A673 (cell line): ENCODE measurements at regions not wholly inside any gene's neighbourhood (a gene's known extent, or its start where the extent isn't known, plus 50 kb on each side); places are given as distances from the start of the nearest gene placed in this dataset.

ENCODE experiments used
- BruUV-seq: library from RNA; stranded (reverse); fragments of 400-500 nt; replicated peaks from 2 replicates; lab custom pipeline; 2021; lab: Mats Ljungman, UMichigan
- CTCF ChIA-PET: fragments of 300-600 bp; sonication (Branson Sonifier 250); formaldehyde crosslinking; loops from one replicate; lab custom pipeline; 2022; ENCODE audit warnings: antibody characterized with exemption; lab: Charles Lee
- POLR2A ChIA-PET: fragments of 300-600 bp; sonication (Branson Sonifier 250); formaldehyde crosslinking; loops from one replicate; lab custom pipeline; 2022; ENCODE audit warnings: antibody characterized with exemption; ENCODE audit not compliant: low non-redundant PET; lab: Charles Lee
- DNase-seq: peaks from one replicate; pipeline ENCODE4 v3.0.0-alpha.2; 2015; ENCODE audit warnings: low spot score
- H3K27ac ChIP-seq: fragments of 200-600 bp; sonication (generic); 2 replicates; pipeline ENCODE4 v1.5.1; 2016; ENCODE audit warnings: mixed run types, low read depth, mild to moderate bottlenecking, mixed read lengths, antibody characterized with exemption, low read length; ENCODE audit not compliant: poor library complexity, severe bottlenecking
- H3K27me3 ChIP-seq: fragments of 200-600 bp; sonication (generic); replicated peaks from 2 replicates; pipeline ENCODE4 v1.6.1; 2017; ENCODE audit warnings: mixed run types, low read depth, mild to moderate bottlenecking, mixed read lengths, antibody characterized with exemption, low read length; ENCODE audit not compliant: insufficient read depth, poor library complexity
- H3K36me3 ChIP-seq: fragments of 200-600 bp; sonication (generic); 2 replicates; pipeline ENCODE4 v1.6.1; 2016; ENCODE audit warnings: mixed run types, mild to moderate bottlenecking, mixed read lengths, antibody characterized with exemption, low read length; ENCODE audit not compliant: insufficient read depth, poor library complexity, severe bottlenecking
- H3K4me1 ChIP-seq: fragments of 200-600 bp; sonication (generic); 2 replicates; pipeline ENCODE4 v1.6.1; 2017; ENCODE audit warnings: mixed run types, mild to moderate bottlenecking, mixed read lengths, antibody characterized with exemption, low read length; ENCODE audit not compliant: insufficient read depth, poor library complexity, severe bottlenecking
- H3K4me3 ChIP-seq: fragments of 200-600 bp; sonication (generic); 2 replicates; pipeline ENCODE4 v1.5.1; 2016; ENCODE audit warnings: low read depth, mixed run types, mild to moderate bottlenecking, mixed read lengths, low read length; ENCODE audit not compliant: poor library complexity, severe bottlenecking
- H3K9me3 ChIP-seq: fragments of 200-600 bp; sonication (generic); 2 replicates; pipeline ENCODE4 v1.6.1; 2016; ENCODE audit warnings: mixed run types, low read depth, mild to moderate bottlenecking, mixed read lengths, antibody characterized with exemption, low read length; ENCODE audit not compliant: poor library complexity, severe bottlenecking
- EZH2 ChIP-seq: fragments of 200-600 bp; sonication (generic); IDR thresholded peaks from 2 replicates; pipeline ENCODE4 v1.6.1; 2017; ENCODE audit warnings: borderline replicate concordance, low read depth, mild to moderate bottlenecking, mixed read lengths, antibody characterized with exemption, low read length; ENCODE audit not compliant: poor library complexity, severe bottlenecking
- intact Hi-C: fragments of 100-400 bp; cut with micrococcal nuclease; formaldehyde crosslinking; loops from one replicate; pipeline ENCODE4 v1.10.0; 2022; ENCODE audit not compliant: unreplicated experiment
- TF ChIP-seq, protein P1 (sequence below): fragments of 300-800, 200-600 bp; sonication (generic); conservative IDR thresholded peaks from 2 replicates; pipeline ENCODE4 v1.5.1; 2017; ENCODE audit warnings: low read depth, mild to moderate bottlenecking, antibody characterized with exemption, low read length, moderate library complexity, mixed read lengths

DNA sequence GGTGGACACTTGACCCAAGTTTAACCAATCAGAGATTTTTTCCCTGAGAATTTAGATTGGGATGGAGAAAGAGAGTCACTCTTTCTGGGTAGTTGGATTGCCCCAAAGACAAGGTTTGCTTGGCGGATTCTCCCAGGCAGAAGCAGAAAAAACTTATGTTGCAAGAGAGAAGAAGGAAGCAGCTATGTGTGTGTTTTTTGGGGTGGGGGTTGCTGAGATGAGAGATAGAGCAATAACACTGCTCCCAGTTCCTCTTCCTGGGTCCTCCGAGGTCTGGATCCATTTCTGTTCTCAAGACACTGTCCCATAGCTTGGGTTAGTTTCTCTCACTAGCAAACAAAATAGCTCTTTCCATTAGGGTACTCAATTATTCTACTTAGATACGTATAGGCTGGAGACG is 222.1 kb downstream of the STIM2 start:
- TF ChIP-seq EZH2: no peak
- intact Hi-C loops: no loop called here
- DNase-seq: no peak
- Histone ChIP-seq H3K4me3 (no peak overlapping the region), H3K27ac (no peak overlapping the region), H3K27me3 (peaks cover 15% of the 10 kb centered on the region), H3K36me3 (no peaks in the 10 kb centered on the region), H3K9me3 (no peaks in the 10 kb centered on the region), H3K4me1 (no peaks in the 10 kb centered on the region)
- POLR2A ChIA-PET: no interaction called here
- CTCF ChIA-PET: no interaction called here
- BruUV-seq: no TSS peak

DNA sequence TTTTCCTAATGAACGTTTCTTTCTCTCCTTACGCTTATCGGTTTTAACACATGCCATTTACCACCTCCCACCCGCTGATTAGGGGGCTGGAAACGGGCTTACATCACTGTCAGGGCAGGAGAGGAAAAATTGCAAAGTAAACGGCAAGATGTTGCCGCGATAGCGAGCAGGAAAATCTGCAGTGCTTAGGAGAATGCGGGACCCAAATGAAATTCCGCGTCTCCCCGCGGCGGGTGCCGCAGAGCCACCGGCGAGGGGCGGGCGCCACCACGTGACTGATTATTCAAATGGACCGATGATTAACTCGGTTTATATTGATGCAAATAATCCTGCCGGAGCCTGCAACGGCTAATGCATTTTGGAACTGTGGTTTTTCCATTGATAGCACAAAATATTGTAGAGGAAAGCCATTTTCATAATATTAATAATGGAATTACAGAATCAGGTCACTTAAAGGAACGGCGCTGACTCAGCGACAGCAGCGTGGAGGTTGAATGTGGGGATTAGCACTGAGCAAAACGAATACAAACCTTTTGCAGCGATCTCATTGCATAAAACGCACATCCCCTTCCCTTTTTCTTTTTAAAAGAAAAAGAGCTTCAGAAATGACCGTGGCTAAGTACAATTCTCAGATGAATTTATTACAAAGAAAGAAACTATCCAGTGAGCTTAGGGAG is 224.2 kb downstream of the STIM2 start:
- TF ChIP-seq, protein P1, sequence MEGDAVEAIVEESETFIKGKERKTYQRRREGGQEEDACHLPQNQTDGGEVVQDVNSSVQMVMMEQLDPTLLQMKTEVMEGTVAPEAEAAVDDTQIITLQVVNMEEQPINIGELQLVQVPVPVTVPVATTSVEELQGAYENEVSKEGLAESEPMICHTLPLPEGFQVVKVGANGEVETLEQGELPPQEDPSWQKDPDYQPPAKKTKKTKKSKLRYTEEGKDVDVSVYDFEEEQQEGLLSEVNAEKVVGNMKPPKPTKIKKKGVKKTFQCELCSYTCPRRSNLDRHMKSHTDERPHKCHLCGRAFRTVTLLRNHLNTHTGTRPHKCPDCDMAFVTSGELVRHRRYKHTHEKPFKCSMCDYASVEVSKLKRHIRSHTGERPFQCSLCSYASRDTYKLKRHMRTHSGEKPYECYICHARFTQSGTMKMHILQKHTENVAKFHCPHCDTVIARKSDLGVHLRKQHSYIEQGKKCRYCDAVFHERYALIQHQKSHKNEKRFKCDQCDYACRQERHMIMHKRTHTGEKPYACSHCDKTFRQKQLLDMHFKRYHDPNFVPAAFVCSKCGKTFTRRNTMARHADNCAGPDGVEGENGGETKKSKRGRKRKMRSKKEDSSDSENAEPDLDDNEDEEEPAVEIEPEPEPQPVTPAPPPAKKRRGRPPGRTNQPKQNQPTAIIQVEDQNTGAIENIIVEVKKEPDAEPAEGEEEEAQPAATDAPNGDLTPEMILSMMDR: peak; percentile 49
- TF ChIP-seq EZH2: no peak
- CTCF ChIA-PET: interaction anchor here (1.1 kb wide), 1 partner anchor 36 kb away, joined by 4 read pairs; no protein-coding TSS in a partner anchor
- Histone ChIP-seq H3K27ac (no peak overlapping the region), H3K27me3 (peaks cover 15% of the 10 kb centered on the region), H3K4me3 (peak overlapping the region; percentile 41), H3K36me3 (no peaks in the 10 kb centered on the region), H3K9me3 (no peaks in the 10 kb centered on the region), H3K4me1 (no peaks in the 10 kb centered on the region)
- POLR2A ChIA-PET: no interaction called here
- intact Hi-C loops: no loop called here
- peak; percentile 64 for DNase-seq
- BruUV-seq: no TSS peak

DNA sequence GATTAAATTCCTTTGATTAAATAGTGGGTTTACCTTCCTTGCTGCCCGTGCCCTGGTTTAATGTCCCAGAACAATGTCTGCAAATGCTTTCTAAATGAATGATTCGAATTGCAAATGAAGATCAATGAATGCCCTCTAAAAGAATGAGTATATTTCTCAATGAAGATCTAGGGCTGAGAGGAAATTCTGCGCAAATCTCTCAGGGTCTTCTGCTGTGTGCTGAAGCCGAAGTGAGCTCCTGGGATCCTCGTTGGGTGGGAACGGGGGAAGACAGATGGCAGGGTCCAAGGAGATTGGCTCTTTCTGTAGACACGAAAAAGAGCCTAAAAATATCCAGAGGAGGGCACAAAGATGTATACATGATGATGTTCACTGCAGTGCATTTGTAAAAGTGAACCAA is 224.8 kb downstream of the STIM2 start:
- Histone ChIP-seq H3K27me3 (peaks cover 15% of the 10 kb centered on the region), H3K9me3 (no peaks in the 10 kb centered on the region), H3K4me1 (no peaks in the 10 kb centered on the region), H3K36me3 (no peaks in the 10 kb centered on the region), H3K4me3 (peak overlapping the region; percentile 41), H3K27ac (no peak overlapping the region)
- POLR2A ChIA-PET: no interaction called here
- TF ChIP-seq, protein P1: no peak
- no peak for DNase-seq
- BruUV-seq: no TSS peak
- CTCF ChIA-PET: interaction anchor here (1.1 kb wide), 1 partner anchor 37 kb away, joined by 4 read pairs; no protein-coding TSS in a partner anchor
- intact Hi-C loops: no loop called here

DNA sequence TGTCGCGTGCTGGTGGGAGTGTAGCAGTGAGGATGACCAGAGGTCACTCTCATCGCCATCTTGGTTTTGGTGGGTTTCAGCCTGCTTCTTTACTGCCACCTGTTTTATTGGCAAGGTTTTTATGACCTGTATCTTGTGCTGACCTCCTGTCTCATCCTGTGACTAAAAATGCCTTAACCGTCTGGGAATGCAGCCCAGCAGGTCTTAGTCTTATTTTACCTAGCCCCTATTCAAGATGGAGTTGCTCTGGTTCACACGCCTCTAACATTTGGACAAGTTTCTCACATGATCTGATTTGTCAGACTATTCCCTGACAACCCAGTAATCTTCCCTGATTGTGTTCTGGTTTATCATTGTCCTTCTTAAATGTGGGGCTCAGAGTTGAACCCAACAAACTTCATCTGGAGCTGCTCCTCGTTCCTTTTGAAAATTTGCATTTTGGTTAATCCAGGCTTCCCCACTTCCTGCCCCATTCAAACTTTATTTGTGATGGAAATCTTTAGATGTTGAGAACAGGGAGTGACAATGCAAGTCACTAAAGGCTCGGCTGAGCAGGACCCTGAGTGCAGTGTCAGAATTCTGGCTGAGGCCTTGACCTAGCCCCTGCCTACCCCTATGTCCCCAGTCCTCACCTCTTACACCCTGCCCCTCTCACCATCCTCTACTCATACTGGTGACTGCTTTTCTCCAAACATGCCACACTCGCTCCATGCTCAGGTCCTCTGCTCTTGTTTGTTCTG is 226.8 kb downstream of the STIM2 start:
- Histone ChIP-seq H3K36me3 (no peaks in the 10 kb centered on the region), H3K27ac (no peak overlapping the region), H3K27me3 (peaks cover 15% of the 10 kb centered on the region), H3K4me1 (no peaks in the 10 kb centered on the region), H3K4me3 (no peak overlapping the region), H3K9me3 (no peaks in the 10 kb centered on the region)
- no TSS peak for BruUV-seq
- DNase-seq: no peak
- intact Hi-C loops: no loop called here
- POLR2A ChIA-PET: no interaction called here
- TF ChIP-seq, protein P1: no peak
- TF ChIP-seq EZH2: no peak
- CTCF ChIA-PET: no interaction called here
